Ovary (tissue), 7 donors: ENCODE measurements at regions not wholly inside any gene's neighbourhood (a gene's known extent, or its start where the extent isn't known, plus 50 kb on each side); places are given as distances from the start of the nearest gene placed in this dataset.

ENCODE experiments used
- DNase-seq, 5 donors: peaks; one replicate each; pipeline ENCODE4 v3.0.0-alpha.2; 2019 to 2020
- H3K27ac ChIP-seq, 2 donors: fragments of 200-600 bp; one replicate each; pipeline versions ENCODE4 v1.5.1 to v1.8.0; 2019 to 2022
- H3K27me3 ChIP-seq: fragments of 200-600 bp; one replicate; pipeline ENCODE4 v1.8.0; 2022
- H3K36me3 ChIP-seq: fragments of 200-600 bp; sonication (generic); one replicate; pipeline ENCODE4 v1.5.1; 2019
- H3K4me1 ChIP-seq: one replicate; pipeline ENCODE4 v1.8.1; 2013; ENCODE audit warnings: mild to moderate bottlenecking, moderate library complexity; ENCODE audit not compliant: insufficient read depth
- H3K4me3 ChIP-seq: fragments of 200-600 bp; sonication (generic); one replicate; pipeline ENCODE4 v1.5.1; 2017
- H3K9me3 ChIP-seq, 2 donors: fragments of 200-600 bp in 1 of 2; sonication (generic) in 1 of 2; one replicate each; pipeline versions ENCODE4 v1.5.1 to v1.8.1; 2013 to 2019; ENCODE audit warnings: mild to moderate bottlenecking in 1 of 2, moderate library complexity in 1 of 2
- CTCF ChIP-seq, 3 donors: fragments of 450-650 bp in 2 of 3; fragments of 200-600 bp in 1 of 3; IDR thresholded peaks; one replicate each; pipeline versions ENCODE4 v1.5.1 to v1.8.0; 2016 to 2022; ENCODE audit warnings: antibody characterized with exemption in 3 of 3, mild to moderate bottlenecking in 1 of 3
- EP300 ChIP-seq: sonication (generic); formaldehyde crosslinking; IDR thresholded peaks from one replicate; pipeline ENCODE4 v1.6.1; 2017; ENCODE audit warnings: antibody characterized with exemption
- POLR2A ChIP-seq: fragments of 450-650 bp; IDR thresholded peaks from one replicate; pipeline ENCODE4 v1.6.1; 2017; ENCODE audit warnings: antibody characterized with exemption, mild to moderate bottlenecking, moderate library complexity
- WGBS, 3 donors: extraction: QIAGEN DNeasy Blood & Tissue Kit in 1 of 3; methylation state at CpG; one replicate each; pipeline versions ENCODE4 v1.1.5 to v1.1.7; 2013 to 2017; 5-methylcytosine and 5-hydroxymethylcytosine counted together
- intact Hi-C, 4 donors: fragments of 100-400 bp; cut with DNase I; formaldehyde crosslinking; loops; one replicate each; pipeline versions ENCODE4 v1.11.0 to v1.15.1; 2022 to 2023
- donor health status: DM: no; HTN: no; CAD: no; lungs with moderate emphysema.
- donor health status: DM: no; HTN: no; CAD: no.
- donor health status: Bipolar disorder and iron deficiency.
- donor health status: DM: no; HTN: no; CAD: no.
- donor health status: DM: yes; HTN: yes; CAD: no.

GRCh38 chr16:7221157-7221556 lies 111.5 kb upstream of the RBFOX1 start:
- DNase-seq, result no peak
- no peak for TF ChIP-seq EP300
- no peak for TF ChIP-seq CTCF (IDR thresholded peaks at IDR 0.05)
- no peak for TF ChIP-seq POLR2A
- H3K36me3 ChIP-seq, result no peaks in the 10 kb centered on the region
- no peak overlapping the region for H3K27ac ChIP-seq
- no peaks in the 10 kb centered on the region for H3K9me3 ChIP-seq
- no peak overlapping the region for H3K4me3 ChIP-seq
- 81 to 87% (median 83%) methylated on average over 3 of the region's 3 CpGs for WGBS, 3 donors
- no peaks in the 10 kb centered on the region for H3K27me3 ChIP-seq
- H3K4me1 ChIP-seq, result no peaks in the 10 kb centered on the region
- intact Hi-C loops, result no loop called here

GRCh38 chr16:7218936-7219335 lies 113.7 kb upstream of the RBFOX1 start:
- intact Hi-C loops, result no loop called here
- Histone ChIP-seq H3K9me3 (no peaks in the 10 kb centered on the region), H3K27ac (no peak overlapping the region), H3K4me1 (no peaks in the 10 kb centered on the region), H3K27me3 (no peaks in the 10 kb centered on the region), H3K36me3 (no peaks in the 10 kb centered on the region), H3K4me3 (no peak overlapping the region)
- TF ChIP-seq POLR2A (no peak), EP300 (no peak), CTCF (IDR thresholded peaks at IDR 0.05) (no peak)
- no peak for DNase-seq
- WGBS, 3 donors, result 44 to 71% (median 60%) methylated on average over 4 of the region's 4 CpGs

- no peak overlapping the region for H3K27ac ChIP-seq
- H3K9me3 ChIP-seq, result no peaks in the 10 kb centered on the region
- no peak overlapping the region for H3K4me3 ChIP-seq
- no peaks in the 10 kb centered on the region for H3K4me1 ChIP-seq
- no peaks in the 10 kb centered on the region for H3K27me3 ChIP-seq
- TF ChIP-seq EP300, result no peak
- no peak for TF ChIP-seq POLR2A
- no peak for TF ChIP-seq CTCF (IDR thresholded peaks at IDR 0.05)
- WGBS, 3 donors, result 90 to 92% (median 91%) methylated on average over 14 of the region's 14 CpGs
- intact Hi-C loops, result no loop called here
- H3K36me3 ChIP-seq, result no peaks in the 10 kb centered on the region
- DNase-seq, result no peak
These were observed 114.8 kb upstream of the RBFOX1 start for GRCh38 chr16:7217797-7218196.

GRCh38 chr16:7216719-7217118 lies 115.9 kb upstream of the RBFOX1 start:
- Histone ChIP-seq H3K27ac (no peak overlapping the region), H3K4me1 (no peaks in the 10 kb centered on the region), H3K4me3 (no peak overlapping the region), H3K36me3 (no peaks in the 10 kb centered on the region), H3K9me3 (no peaks in the 10 kb centered on the region), H3K27me3 (no peaks in the 10 kb centered on the region)
- intact Hi-C loops, result no loop called here
- no peak for TF ChIP-seq CTCF (IDR thresholded peaks at IDR 0.05)
- no peak for TF ChIP-seq POLR2A
- no peak for DNase-seq

GRCh38 chr16:7211781-7212180 lies 120.9 kb upstream of the RBFOX1 start:
- no peak for DNase-seq
- Histone ChIP-seq H3K36me3 (no peaks in the 10 kb centered on the region), H3K4me3 (no peak overlapping the region), H3K9me3 (no peaks in the 10 kb centered on the region), H3K27me3 (no peaks in the 10 kb centered on the region), H3K27ac (no peak overlapping the region), H3K4me1 (no peaks in the 10 kb centered on the region)
- intact Hi-C loops, result no loop called here
- TF ChIP-seq CTCF (IDR thresholded peaks at IDR 0.05), result no peak
- TF ChIP-seq POLR2A, result no peak
- TF ChIP-seq EP300, result no peak
- WGBS, 3 donors, result 72 to 81% (median 73%) methylated on average over 9 of the region's 9 CpGs
